ENCODE measurements at regions not wholly inside any gene's neighbourhood (a gene's known extent, or its start where the extent isn't known, plus 50 kb on each side); places are given as distances from the start of the nearest gene placed in this dataset.
"Not testable (repeated sequence)": the region's sequence is repeated elsewhere in the genome, so short reads cannot be mapped to it uniquely, and the experiment has no call there.

DNA sequence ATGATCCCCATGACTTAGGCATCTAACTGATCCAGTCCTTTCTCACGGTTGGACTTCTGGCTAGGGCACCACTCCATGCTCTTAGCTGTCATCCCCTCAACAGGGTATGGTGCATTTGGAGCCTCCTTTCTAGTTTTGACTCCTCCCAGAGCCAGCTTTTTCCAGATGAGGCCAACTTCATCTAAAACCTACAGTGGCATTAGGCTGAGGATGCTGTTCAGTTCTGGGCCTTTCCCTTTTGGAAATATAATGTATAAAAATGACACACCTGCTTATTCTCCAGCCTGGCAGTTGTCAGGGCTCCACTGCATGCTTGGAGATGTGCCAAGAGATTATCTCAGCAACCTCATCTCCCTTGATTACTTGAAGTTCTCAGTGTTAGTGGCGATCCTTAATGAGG, 239.7 kb downstream of the EMP1 start:
- H3K9me3 Mint-ChIP-seq: no peaks in the 10 kb centered on the region

DNA sequence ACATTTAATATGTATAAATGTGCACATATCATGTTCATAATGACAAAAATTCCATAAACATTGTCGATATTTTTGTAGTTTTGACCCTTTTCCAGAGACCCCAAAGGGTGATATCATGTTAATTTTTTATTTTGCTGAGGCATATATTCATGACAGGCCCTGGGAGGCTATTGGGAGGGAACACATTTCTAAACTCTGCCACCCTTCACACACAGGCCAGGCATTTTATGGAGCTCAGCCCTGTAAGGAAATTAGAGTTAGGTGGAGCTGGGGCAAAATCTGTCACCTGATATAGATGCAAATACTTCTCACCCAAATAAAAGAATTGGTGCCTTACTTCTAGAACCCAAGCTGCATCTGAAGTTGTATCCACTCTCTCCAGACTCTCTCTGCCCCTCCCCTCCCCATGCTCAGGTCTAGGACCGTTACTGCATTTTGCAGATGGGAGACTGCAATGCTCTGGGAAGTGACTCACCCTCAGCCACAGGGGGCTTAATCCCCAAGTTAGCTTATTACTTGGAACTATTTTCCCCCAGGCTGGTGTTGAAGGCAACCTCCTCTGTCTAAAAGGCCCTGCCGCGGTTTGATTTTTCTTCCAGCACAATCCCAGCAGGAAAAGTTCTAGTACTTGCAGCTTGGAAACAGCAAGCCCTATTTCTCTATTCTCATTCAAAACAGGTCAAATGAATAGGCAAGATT, 238.9 kb downstream of the EMP1 start:
- DNase-seq: no peak
- no peak for ATAC-seq
- no peaks in the 10 kb centered on the region for H3K9me3 Mint-ChIP-seq
- no peak overlapping the region for H3K4me3 Mint-ChIP-seq
- H3K27ac Mint-ChIP-seq: no peak overlapping the region
- H3K4me1 Mint-ChIP-seq: no peaks in the 10 kb centered on the region
- H3K27me3 Mint-ChIP-seq: peaks cover 7% of the 10 kb centered on the region

More for the DNA sequence above, 239.7 kb downstream of the EMP1 start:
- H3K4me3 Mint-ChIP-seq: no peak overlapping the region
- DNase-seq (no peak), ATAC-seq (no peak)
- peaks cover 7% of the 10 kb centered on the region for H3K27me3 Mint-ChIP-seq
- H3K4me1 Mint-ChIP-seq: no peaks in the 10 kb centered on the region
- peak overlapping the region in 1 of 2 donors; percentile 29 for H3K27ac Mint-ChIP-seq

DNA sequence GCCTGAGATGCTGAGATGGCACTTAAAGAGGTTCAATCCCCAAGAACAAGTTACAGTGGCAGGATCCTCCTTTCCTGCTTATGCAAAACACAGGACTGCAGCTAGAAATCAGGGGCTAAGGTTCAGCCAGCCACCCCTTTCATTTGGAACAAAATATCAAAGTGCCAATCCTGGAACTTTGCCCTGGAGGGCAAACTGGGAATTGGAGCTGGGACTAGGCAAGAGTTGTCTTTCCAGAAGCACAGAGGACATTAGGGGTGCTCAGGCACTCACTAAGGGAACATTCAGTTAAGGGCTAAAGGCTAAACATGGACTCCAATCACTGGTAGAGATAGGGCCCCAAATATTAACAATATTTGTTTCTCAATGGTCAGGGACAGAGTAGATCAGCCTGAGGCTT, 237.2 kb downstream of the EMP1 start:
- no peak overlapping the region for H3K4me3 Mint-ChIP-seq
- no peaks in the 10 kb centered on the region for H3K9me3 Mint-ChIP-seq
- H3K27ac Mint-ChIP-seq: no peak overlapping the region
- H3K4me1 Mint-ChIP-seq: no peaks in the 10 kb centered on the region
- H3K27me3 Mint-ChIP-seq: peaks cover 7% of the 10 kb centered on the region
- DNase-seq (no peak), ATAC-seq (no peak)

GRCh38 chr12:13431041-13431440, 234.5 kb downstream of the EMP1 start:
- DNase-seq: no peak
- no peak for ATAC-seq
- no peak overlapping the region for H3K27ac Mint-ChIP-seq
- peaks cover 0 to 10% of the 10 kb centered on the region in 2 donors for H3K9me3 Mint-ChIP-seq
- no peaks in the 10 kb centered on the region for H3K27me3 Mint-ChIP-seq
- no peak overlapping the region for H3K4me3 Mint-ChIP-seq
- H3K4me1 Mint-ChIP-seq: no peaks in the 10 kb centered on the region

DNA sequence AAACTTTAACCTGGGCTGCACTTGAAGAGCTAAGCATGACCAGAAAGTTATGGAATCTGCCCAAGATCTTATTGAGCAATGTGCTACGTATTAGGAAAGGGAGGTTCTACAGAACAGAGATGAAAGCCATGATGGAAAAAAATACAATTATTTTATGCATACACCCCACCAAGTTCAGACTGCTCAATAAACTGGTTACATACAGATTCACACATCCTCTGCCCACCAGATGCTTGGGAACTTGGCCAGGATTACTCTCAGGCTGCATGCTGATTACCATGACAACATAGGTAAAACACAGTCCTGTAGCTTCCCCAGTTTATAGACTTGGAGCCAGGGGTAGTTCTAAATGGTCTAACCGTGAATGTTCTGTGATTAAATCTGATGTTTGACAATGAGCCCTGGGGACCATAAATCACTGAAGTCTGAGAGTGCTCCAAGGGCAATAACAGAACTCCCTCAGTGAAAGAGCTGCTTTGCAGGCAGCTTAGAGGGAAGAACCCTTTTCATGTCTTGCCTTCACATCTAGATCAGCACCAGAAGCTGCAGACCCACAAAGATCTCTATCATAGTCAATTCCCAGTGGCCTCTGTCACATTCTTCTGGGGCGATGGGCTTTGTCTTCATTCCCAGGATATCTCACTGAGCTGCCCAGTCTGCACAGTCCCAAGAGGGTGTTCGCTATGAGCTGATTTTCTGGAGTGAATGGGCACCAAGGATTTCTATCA, 232.2 kb downstream of the EMP1 start:
- Mint-ChIP-seq H3K27me3 (no peaks in the 10 kb centered on the region), H3K27ac (no peak overlapping the region), H3K4me3 (no peak overlapping the region), H3K4me1 (no peaks in the 10 kb centered on the region), H3K9me3 (peaks cover 0 to 10% of the 10 kb centered on the region in 2 donors)
- DNase-seq (no peak), ATAC-seq (no peak)

- Mint-ChIP-seq H3K27me3 (peaks cover 8% of the 10 kb centered on the region), H3K27ac (no peak overlapping the region), H3K9me3 (peaks cover 0 to 10% of the 10 kb centered on the region in 2 donors), H3K4me1 (no peaks in the 10 kb centered on the region), H3K4me3 (no peak overlapping the region)
- ATAC-seq (no peak), DNase-seq (no peak)
These were observed 229.2 kb downstream of the EMP1 start for GRCh38 chr12:13425766-13426165.

DNA sequence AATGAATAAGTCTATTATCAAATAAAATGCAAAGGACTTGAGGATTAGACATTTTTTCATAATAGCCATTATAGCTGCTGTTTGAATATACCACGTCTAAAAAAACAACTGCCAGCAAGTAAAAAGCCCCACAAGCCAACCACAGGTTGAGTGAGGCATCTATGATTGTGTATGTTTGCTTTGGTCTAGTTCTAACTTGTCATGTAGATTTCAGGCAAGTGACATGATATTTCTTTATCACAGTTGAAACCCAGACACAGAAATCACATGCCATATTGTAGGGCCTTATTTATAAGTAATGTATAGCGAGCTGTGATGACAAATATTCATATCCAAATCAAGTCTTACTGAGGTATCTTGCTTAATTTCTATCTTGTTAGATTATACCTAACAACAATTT, 225.8 kb downstream of the EMP1 start:
- no peak overlapping the region for H3K4me3 Mint-ChIP-seq
- no peaks in the 10 kb centered on the region for H3K4me1 Mint-ChIP-seq
- peaks cover 0 to under 1% of the 10 kb centered on the region in 2 donors for H3K9me3 Mint-ChIP-seq
- ATAC-seq (no peak), DNase-seq (no peak)
- H3K27me3 Mint-ChIP-seq: peaks cover 8% of the 10 kb centered on the region
- no peak overlapping the region for H3K27ac Mint-ChIP-seq

DNA sequence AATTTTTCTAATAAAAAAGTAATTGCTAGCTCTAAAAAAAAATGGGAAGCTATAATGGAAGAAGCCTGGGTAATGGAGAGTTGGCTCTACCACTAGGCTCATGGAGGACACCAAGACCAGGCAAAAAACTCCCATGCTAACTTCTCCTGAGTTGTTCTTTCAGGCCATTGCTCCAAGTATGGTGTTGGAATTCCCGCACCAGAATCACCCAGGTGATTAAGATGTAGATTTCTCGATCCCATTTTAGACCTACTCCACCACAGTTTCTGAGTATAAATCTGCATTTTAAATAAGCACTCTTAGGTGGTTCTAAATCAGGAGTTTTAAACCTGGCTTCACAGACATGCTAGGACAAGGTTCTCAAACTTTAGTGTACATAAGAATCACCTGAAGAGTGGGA, 221.0 kb downstream of the EMP1 start:
- Mint-ChIP-seq H3K4me1 (no peaks in the 10 kb centered on the region), H3K9me3 (peaks cover 0 to 8% of the 10 kb centered on the region in 2 donors), H3K27ac (no peak overlapping the region), H3K4me3 (no peak overlapping the region), H3K27me3 (no peaks in the 10 kb centered on the region)
- DNase-seq: no peak
- ATAC-seq: no peak

- H3K9me3 Mint-ChIP-seq: peaks cover 21 to 24% of the 10 kb centered on the region in 2 donors
- ATAC-seq: no peak
- no peak overlapping the region for H3K27ac Mint-ChIP-seq
- no peaks in the 10 kb centered on the region for H3K27me3 Mint-ChIP-seq
- no peaks in the 10 kb centered on the region for H3K4me1 Mint-ChIP-seq
- DNase-seq: no peak
- no peak overlapping the region for H3K4me3 Mint-ChIP-seq
These were observed 214.8 kb downstream of the EMP1 start for GRCh38 chr12:13411287-13411686.

GRCh38 chr12:13405961-13406703, 209.6 kb downstream of the EMP1 start:
- peaks cover 11% of the 10 kb centered on the region for H3K27me3 Mint-ChIP-seq
- DNase-seq: no peak
- H3K4me1 Mint-ChIP-seq: no peaks in the 10 kb centered on the region
- no peak overlapping the region for H3K4me3 Mint-ChIP-seq
- H3K27ac Mint-ChIP-seq: no peak overlapping the region
- ATAC-seq: no peak
- peaks cover 10 to 16% of the 10 kb centered on the region in 2 donors for H3K9me3 Mint-ChIP-seq

DNA sequence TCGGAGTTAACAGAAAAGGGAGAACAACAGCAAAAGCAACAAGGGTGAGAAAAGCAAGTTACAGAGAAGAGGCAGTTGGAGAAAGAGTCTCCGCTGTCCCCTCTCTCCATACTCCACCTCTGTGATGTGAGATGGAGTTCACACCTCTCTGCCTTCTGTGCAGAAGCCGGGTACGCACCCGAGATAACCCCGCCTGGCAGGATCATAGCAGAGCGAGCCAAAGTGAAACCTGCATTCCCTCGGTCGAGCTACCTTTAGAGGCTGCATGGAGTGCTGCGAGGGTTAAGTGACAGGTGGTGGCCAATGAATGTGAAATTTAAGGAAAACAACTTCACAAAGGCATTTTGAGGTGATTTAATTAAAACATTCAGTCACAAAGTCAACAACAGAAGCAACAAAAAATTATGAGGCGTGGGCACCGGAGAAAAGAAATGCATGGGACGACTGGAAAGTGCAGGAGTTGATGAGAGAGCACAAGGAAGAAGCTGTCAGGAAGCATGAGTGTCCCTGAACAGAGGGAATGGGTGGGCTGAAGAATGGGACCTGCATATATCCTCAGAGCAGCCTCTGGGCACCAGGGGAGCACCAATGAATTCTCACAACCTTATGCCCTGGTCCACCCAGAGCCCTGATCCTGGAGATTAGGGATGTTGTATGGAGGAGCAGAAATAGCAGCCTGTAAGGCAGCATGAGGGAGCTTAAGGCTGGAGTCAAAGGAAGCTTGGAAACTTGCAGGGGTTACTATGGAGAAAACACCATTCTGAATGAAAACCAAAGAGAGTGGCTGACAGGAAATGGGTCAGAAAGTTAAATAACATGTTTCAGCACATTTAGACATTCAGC, 208.3 kb downstream of the EMP1 start:
- no peak overlapping the region for H3K4me3 Mint-ChIP-seq
- no peaks in the 10 kb centered on the region for H3K4me1 Mint-ChIP-seq
- DNase-seq (no peak), ATAC-seq (no peak)
- peaks cover 11% of the 10 kb centered on the region for H3K27me3 Mint-ChIP-seq
- H3K27ac Mint-ChIP-seq: no peak overlapping the region
- peaks cover 0 to 8% of the 10 kb centered on the region in 2 donors for H3K9me3 Mint-ChIP-seq

DNA sequence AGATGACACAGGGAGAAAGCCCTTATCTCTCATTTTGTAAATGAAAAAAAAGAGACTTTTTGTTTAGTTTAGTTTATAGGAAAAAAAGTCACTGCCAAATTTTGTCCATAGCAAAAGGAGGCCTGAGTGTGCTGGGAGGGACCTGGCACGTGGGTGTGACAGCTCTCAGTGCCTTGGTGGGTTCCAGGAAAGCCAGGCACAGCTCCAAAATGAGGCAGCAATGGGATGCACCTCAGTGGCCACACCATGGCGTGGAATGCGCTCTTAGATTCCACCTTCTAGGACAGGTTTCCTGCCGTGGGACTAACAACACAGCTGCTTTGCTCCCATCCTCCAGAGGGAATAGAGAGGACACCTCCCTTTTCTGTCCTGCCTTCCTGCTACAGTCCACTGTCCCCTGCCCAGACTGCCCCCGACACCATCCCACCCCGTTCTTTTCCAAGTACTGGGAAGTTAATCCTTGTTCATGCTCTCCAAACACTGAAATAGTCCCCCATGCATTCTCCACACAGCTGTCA, 207.6 kb downstream of the EMP1 start:
- DNase-seq (no peak), ATAC-seq (no peak)
- peaks cover 0 to 8% of the 10 kb centered on the region in 2 donors for H3K9me3 Mint-ChIP-seq
- H3K27me3 Mint-ChIP-seq: peaks cover 11% of the 10 kb centered on the region
- H3K4me1 Mint-ChIP-seq: no peaks in the 10 kb centered on the region
- no peak overlapping the region for H3K27ac Mint-ChIP-seq
- no peak overlapping the region for H3K4me3 Mint-ChIP-seq

DNA sequence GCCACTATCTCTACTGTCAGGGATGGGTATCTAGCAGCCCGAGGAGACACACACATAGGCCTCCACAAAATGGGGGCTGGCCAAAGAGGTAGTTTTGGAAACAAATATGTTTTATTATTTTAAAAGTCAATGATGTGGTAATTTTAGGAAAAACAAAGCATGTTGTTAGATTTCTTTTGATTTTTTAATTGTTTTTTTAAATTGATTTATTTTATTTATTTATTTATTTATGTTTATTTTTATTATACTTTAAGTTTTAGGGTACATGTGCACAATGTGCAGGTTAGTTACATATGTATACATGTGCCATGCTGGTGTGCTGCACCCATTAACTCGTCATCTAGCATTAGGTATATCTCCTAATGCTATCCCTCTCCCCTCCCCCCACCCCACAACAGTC, 194.8 kb downstream of the EMP1 start:
- not testable (repeated sequence) for H3K4me1 Mint-ChIP-seq, DNase-seq, H3K9me3 Mint-ChIP-seq, H3K27me3 Mint-ChIP-seq, H3K4me3 Mint-ChIP-seq, H3K27ac Mint-ChIP-seq, ATAC-seq

DNA sequence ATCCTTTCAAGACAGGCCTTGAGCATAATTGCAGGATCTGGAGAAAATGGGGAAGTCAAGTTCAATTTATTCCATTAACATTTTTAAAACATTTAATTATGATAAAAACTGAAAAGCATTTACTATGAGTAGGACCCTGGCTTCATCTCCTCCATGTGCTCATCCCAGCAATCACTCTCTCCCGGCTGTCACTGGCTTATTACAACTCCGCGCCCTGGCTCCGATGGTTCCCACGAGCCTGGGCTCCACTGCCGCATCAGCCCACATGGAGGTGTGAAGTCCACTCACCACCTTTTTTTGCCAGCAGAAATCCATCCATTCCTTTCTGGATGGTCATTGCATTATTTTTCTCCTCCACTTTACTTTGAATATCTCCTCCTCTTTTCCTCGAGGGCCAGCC, 194.4 kb downstream of the EMP1 start:
- H3K4me3 Mint-ChIP-seq: no peak overlapping the region

DNA sequence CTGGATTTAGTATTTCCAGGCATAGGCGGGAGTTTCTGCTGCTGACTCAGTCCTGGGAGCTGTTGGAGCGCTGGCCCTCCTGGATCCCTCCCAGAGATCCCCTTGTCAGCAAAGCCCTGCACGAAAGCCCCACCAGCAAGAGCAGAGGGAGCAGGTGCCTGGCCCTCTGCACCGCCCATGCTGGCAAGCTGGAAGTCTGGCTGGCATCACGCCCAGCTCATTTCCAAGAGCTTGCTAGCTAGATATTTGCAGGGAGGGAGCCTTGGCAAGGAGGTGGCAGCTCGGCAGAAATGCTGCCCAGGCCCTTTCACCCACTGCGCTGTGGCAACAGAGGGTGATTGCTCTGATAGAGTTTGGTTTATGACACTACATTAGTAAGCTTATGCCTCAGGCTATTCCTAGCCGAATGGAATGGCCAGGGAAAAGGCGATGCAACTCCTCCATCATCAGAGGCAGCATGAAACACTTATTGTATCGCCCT, 193.9 kb downstream of the EMP1 start:
- DNase-seq: no peak
- no peak for ATAC-seq
- Mint-ChIP-seq H3K4me3 (no peak overlapping the region), H3K9me3 (peaks cover 0 to 6% of the 10 kb centered on the region in 2 donors), H3K27me3 (peaks cover 2% of the 10 kb centered on the region), H3K4me1 (no peaks in the 10 kb centered on the region), H3K27ac (no peak overlapping the region)

More for the DNA sequence above, 194.4 kb downstream of the EMP1 start:
- Mint-ChIP-seq H3K27ac (no peak overlapping the region), H3K4me1 (no peaks in the 10 kb centered on the region), H3K27me3 (no peaks in the 10 kb centered on the region), H3K9me3 (peaks cover 0 to 6% of the 10 kb centered on the region in 2 donors)
- no peak for DNase-seq
- ATAC-seq: no peak
